GM21367 (cell line): ENCODE measurements at regions not wholly inside any gene's neighbourhood (a gene's known extent, or its start where the extent isn't known, plus 50 kb on each side); places are given as distances from the start of the nearest gene placed in this dataset.
"Not testable (repeated sequence)": the region's sequence is repeated elsewhere in the genome, so short reads cannot be mapped to it uniquely, and the experiment has no call there.

Experiments
- ATAC-seq: cut with Tn5 transposase; IDR thresholded peaks from one replicate; pipeline ENCODE4 v1.9.1; 2021; ENCODE audit not compliant: unreplicated experiment

DNA sequence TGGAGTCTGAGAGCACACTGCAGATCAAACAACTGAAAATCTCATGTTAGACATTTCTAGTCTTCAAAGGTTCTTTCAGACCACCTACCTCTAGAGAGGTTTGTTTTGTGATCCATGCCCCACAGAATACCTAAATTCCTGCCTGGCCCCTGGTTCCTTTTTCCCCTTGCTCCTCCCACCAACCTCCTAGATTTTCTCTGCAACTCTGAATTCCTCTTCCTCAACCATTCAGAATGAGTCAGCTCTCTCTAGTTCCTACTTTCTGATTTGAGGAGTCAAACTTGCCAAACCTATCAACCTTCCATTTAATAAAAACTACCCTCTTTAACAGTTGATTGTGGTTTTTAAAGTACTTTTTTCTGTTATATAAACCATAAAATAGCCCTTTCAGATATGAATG, 83.2 kb upstream of the ZNF462 start:
- no peak for ATAC-seq

DNA sequence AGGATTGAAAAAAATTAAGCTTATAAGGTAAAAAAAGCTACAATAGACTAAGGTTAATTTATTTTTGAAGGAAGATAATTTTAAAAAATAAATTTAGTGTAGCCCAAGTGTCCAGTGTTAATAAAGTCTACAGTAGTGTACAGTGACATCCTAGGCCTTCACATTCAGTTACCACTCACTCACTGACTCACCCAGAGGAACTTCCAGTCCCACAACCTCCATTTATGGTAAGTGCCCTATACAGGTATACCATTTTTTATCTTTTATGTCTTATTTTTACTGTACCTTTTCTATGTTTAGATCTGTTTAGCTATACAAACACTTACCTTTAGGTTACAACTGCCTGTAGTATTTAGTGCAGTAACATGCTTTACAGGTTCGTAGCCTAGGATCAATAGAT, 79.8 kb upstream of the ZNF462 start:
- ATAC-seq = no peak

DNA sequence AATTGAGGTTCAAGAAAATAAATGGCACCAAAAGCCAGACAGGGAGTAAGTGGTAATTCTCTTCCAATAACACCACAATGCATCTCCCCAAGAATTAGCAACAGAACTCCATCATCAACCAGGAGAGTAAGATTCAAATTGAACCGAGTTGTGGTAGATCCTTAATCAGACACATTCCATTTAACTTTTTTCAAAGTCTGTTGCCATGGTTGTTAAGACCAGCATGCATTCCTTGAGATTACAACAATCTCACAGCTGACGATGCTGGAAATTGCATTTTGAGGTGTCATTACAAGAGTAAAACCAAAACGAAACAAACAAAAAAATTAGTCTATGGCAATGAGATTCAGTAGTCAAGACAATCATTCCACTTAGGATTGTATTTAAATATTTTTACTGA, 78.9 kb upstream of the ZNF462 start:
- no peak for ATAC-seq

DNA sequence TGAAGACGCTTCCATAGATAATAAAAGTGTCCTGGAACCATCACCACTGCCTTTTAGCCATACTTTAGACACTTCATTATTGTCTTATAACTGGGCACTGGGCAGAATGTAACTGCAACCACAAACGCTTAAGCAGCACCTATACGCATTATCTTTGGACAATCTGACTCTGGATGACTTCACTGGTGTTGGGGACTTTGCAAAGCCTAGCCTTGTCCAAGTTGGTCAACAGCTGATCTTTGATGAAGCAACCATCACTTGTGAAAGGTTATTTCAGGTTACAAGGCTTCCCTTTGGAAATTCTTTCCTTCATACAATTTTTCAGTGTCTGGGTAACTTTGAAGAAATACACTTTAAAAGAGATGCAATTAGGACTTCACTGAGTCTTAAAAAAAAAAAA, 77.8 kb upstream of the ZNF462 start:
- no peak for ATAC-seq

DNA sequence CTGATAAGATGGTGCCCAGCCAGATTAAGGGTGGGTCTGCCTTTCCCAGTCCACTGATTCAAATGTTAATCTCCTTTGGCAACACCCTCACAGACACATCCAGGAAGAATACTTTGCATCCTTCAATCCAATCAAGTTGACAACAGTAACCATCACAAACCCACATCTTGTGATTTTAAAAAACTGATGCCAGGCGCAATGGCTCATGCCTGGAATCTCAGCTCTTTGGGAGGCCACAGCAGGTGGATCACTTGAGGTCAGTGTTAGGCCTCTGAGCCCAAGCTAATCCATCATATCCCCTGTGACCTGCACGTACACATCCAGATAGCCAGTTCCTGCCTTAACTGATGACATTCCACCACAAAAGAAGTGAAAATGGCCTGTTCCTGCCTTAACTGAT, 74.9 kb upstream of the ZNF462 start:
- not testable (repeated sequence) for ATAC-seq

DNA sequence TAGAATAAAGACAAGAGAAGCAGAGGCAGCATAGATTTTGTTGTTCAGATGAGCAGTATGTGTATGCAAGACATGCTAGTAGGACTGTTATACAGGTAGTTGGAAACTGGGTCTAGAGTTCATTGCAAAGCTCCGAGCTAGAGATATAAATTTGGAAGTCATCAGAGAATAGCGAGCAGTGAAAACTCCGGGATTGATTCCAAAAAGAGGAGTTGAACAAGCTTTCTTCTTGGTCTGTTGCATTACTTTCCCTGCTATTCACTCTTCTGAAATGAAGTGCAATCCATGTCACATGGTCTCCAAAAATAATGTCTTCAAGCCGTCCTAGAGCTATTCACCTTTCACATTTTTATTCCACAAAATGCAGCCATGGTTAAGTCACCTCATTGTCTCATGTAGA, 67.9 kb upstream of the ZNF462 start:
- ATAC-seq = no peak

DNA sequence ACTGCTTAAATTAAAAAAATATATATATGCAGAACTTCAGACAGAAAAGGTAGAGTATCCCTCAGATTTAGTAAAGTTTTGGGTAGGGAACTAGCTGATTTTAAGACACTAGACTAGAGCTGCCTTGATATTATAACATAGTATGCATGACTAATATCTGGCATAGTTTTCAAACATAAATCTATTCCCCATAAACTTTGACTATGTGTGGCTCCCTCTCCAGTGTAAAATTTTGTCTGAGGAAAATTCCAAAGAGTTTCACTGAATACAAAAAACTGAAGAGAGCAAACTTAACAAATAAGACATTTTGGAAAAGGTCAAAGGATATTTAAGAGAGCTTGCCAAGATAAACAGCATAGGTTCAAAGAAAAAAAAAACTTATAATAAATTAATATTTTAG, 66.2 kb upstream of the ZNF462 start:
- ATAC-seq = no peak

DNA sequence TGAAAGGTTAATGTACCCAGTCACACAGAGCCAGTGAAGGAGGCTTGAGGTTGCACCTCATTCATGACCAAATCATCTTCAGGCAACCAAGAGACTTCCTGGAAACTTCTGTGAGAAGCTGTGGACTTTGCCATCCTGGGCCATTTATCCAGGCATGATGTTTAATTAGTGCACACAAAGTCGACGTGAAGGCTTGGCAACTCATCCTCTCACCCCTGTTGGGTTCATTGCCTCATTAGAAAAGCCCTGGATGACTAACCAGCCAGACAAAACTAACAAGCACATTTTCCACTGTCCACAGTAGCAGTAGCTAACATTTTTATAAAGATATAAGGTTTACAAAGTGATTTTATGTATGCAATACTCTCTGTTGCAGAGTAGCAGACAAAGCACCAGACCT, 65.7 kb upstream of the ZNF462 start:
- ATAC-seq = no peak

- ATAC-seq = no peak
These were observed 64.8 kb upstream of the ZNF462 start for GRCh38 chr9:106798016-106798799.

GRCh38 chr9:106799152-106799551, 63.8 kb upstream of the ZNF462 start:
- ATAC-seq = no peak

GRCh38 chr9:106800701-106801270, 62.2 kb upstream of the ZNF462 start:
- no peak for ATAC-seq

GRCh38 chr9:106801816-106802215, 61.1 kb upstream of the ZNF462 start:
- no peak for ATAC-seq
